ENCODE measurements at regions not wholly inside any gene's neighbourhood (a gene's known extent, or its start where the extent isn't known, plus 50 kb on each side); places are given as distances from the start of the nearest gene placed in this dataset.

- TF ChIP-seq, protein P1, sequence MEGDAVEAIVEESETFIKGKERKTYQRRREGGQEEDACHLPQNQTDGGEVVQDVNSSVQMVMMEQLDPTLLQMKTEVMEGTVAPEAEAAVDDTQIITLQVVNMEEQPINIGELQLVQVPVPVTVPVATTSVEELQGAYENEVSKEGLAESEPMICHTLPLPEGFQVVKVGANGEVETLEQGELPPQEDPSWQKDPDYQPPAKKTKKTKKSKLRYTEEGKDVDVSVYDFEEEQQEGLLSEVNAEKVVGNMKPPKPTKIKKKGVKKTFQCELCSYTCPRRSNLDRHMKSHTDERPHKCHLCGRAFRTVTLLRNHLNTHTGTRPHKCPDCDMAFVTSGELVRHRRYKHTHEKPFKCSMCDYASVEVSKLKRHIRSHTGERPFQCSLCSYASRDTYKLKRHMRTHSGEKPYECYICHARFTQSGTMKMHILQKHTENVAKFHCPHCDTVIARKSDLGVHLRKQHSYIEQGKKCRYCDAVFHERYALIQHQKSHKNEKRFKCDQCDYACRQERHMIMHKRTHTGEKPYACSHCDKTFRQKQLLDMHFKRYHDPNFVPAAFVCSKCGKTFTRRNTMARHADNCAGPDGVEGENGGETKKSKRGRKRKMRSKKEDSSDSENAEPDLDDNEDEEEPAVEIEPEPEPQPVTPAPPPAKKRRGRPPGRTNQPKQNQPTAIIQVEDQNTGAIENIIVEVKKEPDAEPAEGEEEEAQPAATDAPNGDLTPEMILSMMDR (IDR thresholded peaks at IDR 0.05; ENCODE audit: low read depth, low read length, missing control alignments) = no peak
Observed at GRCh38 chrX:22664826-22665225, 334.9 kb upstream of the DDX53 start.

DNA sequence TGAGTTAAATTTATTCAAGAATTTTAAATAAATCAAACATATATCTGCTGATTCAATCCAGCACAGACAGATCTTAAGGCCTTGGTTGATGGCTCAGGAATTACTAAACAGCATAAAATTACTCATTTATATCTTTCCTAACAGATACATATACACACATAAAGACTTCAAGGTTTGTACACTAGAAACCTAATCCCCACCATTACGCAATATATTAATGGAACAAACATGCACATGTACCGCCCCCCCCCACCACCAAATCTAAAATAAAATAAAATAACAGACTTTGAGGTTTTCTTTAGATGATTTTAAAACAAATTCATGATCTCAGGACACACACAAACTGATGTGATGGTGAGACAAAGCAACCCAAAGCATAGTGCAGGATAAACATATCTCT lies 333.9 kb upstream of the DDX53 start:
- no peak overlapping the region for H3K4me3 ChIP-seq (ENCODE audit: low read depth, low read length)
- DNase-seq (ENCODE audit: low read depth) = no peak
- TF ChIP-seq, protein P1 (IDR thresholded peaks at IDR 0.05; ENCODE audit: low read depth, low read length, missing control alignments) = no peak

More at GRCh38 chrX:22664826-22665225, 334.9 kb upstream of the DDX53 start:
- no peak for DNase-seq (ENCODE audit: low read depth)
- no peak overlapping the region for H3K4me3 ChIP-seq (ENCODE audit: low read depth, low read length)

DNA sequence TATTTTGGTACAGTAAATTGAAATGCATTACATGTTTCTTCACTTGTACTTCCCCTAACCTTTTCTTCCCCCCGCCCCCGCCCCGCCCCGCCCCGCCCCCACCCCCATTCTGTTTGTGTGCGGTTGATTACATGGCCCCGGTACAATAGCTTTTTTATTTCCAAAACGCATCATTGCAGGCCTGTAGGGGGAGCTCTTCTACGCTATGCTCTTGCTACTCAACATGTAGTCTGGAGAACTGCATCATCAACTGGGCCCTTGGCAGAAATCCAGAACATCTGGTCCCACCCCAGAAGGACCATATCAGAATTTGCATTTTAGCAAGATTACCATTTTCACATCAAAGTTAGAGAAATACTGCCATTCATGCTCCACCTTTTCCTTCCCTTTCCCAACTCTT lies 333.3 kb upstream of the DDX53 start:
- TF ChIP-seq, protein P1 (IDR thresholded peaks at IDR 0.05; ENCODE audit: low read depth, low read length, missing control alignments) = peak; percentile 40
- no peak overlapping the region for H3K4me3 ChIP-seq (ENCODE audit: low read depth, low read length)
- no peak for DNase-seq (ENCODE audit: low read depth)

DNA sequence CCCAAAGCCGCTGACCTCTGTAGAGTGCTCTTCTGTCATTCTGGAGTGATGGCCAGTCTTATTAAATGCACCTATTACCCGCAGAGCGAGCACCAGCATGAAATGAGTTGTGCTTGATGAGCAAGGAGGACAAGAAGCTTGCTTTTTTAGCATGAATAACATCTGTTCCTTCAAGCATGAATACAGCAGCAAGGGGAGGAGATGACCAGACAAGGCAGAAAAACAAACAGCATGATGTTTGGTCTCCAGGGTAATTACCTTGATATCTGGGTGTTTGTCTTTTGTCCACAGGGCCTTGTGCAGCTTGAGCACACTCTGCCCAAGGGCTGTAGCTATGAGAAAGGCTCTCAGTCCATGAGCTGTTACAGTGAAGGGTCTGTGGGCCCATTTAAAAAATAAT lies 324.8 kb upstream of the DDX53 start:
- TF ChIP-seq, protein P1 (IDR thresholded peaks at IDR 0.05; ENCODE audit: low read depth, low read length, missing control alignments) = no peak
- no peak overlapping the region for H3K4me3 ChIP-seq (ENCODE audit: low read depth, low read length)
- DNase-seq (ENCODE audit: low read depth) = no peak

DNA sequence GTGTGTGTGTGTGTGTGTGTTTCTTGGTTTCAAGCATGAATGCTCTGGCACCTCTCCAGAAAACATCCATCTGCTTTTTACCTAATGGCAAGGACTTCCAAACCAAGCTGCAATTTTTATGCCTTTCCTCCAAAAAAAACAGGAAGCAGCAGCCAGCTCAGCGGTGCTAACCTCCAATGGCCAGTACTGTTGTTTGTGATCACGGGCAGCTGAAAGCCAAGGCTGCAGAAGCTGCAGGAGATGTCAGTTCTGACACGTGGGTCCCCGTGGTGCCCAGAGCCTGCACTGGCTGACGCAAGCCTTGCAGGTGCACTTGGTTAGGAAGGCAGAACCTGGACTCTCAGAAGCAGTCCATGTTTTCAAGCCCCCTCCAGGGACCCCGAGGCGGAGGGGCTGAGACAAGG lies 313.6 kb upstream of the DDX53 start:
- DNase-seq (ENCODE audit: low read depth) = no peak
- H3K4me3 ChIP-seq (ENCODE audit: low read depth, low read length) = no peak overlapping the region
- TF ChIP-seq, protein P1 (IDR thresholded peaks at IDR 0.05; ENCODE audit: low read depth, low read length, missing control alignments) = no peak

GRCh38 chrX:22689290-22689689 lies 310.5 kb upstream of the DDX53 start:
- no peak for DNase-seq (ENCODE audit: low read depth)
- TF ChIP-seq, protein P1 (IDR thresholded peaks at IDR 0.05; ENCODE audit: low read depth, low read length, missing control alignments) = no peak
- no peak overlapping the region for H3K4me3 ChIP-seq (ENCODE audit: low read depth, low read length)

DNA sequence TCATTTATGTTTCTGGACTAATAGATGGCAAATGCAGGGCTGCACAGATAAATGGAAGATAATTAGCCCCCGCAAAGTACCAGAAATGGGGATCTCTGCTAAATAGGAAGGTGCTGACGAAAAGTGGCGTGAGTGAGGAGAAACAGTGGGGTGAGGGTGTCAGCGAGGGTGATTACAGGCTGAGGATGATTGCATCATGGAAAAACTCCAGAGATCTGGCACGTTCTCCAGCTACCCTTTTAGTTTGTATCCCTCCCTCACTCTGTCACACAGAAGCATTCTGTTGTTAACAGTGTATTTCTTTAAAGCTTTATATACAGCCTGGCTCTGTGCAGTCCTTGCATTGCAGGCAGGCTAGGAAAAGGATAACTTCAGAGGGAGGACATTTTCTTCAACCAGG lies 309.6 kb upstream of the DDX53 start:
- no peak for DNase-seq (ENCODE audit: low read depth)
- TF ChIP-seq, protein P1 (IDR thresholded peaks at IDR 0.05; ENCODE audit: low read depth, low read length, missing control alignments) = no peak
- no peak overlapping the region for H3K4me3 ChIP-seq (ENCODE audit: low read depth, low read length)
